Neural progenitor cell (in vitro differentiated cells): ENCODE measurements at regions not wholly inside any gene's neighbourhood (a gene's known extent, or its start where the extent isn't known, plus 50 kb on each side); places are given as distances from the start of the nearest gene placed in this dataset.
"Not testable (repeated sequence)": the region's sequence is repeated elsewhere in the genome, so short reads cannot be mapped to it uniquely, and the experiment has no call there.

Experiments used
- DNase-seq: peaks from one replicate; pipeline ENCODE4 v3.0.0-alpha.2; 2016; ENCODE audit warnings: low spot score
- H2AFZ ChIP-seq: fragments of 200-600 bp; sonication (generic); replicated peaks from 2 replicates; pipeline ENCODE4 v1.6.1; 2016; ENCODE audit warnings: antibody characterized with exemption
- H3F3A ChIP-seq: fragments of 200-600 bp; sonication (generic); 2 replicates; pipeline ENCODE4 v1.6.1; 2016; ENCODE audit warnings: antibody characterized with exemption, low read depth
- H3K27ac ChIP-seq: fragments of 200-600 bp; sonication (generic); 2 replicates; pipeline ENCODE4 v1.5.1; 2016; ENCODE audit warnings: mild to moderate bottlenecking
- H3K27me3 ChIP-seq: fragments of 200-600 bp; sonication (generic); 2 replicates; pipeline ENCODE4 v1.6.1; 2016; ENCODE audit warnings: mild to moderate bottlenecking, moderate library complexity
- H3K36me3 ChIP-seq: fragments of 200-600 bp; sonication (generic); 2 replicates; pipeline ENCODE4 v1.5.1; 2016
- H3K4me1 ChIP-seq: fragments of 200-600 bp; sonication (generic); 2 replicates; pipeline ENCODE4 v1.6.1; 2016; ENCODE audit warnings: mixed run types
- H3K4me2 ChIP-seq: fragments of 200-600 bp; sonication (generic); 2 replicates; pipeline ENCODE4 v1.6.1; 2016
- H3K4me3 ChIP-seq: fragments of 200-600 bp; sonication (generic); 2 replicates; pipeline ENCODE4 v1.5.1; 2016
- H3K79me2 ChIP-seq: fragments of 200-600 bp; sonication (generic); 2 replicates; pipeline ENCODE4 v1.6.1; 2016; ENCODE audit warnings: low read depth
- H3K9ac ChIP-seq: fragments of 200-600 bp; sonication (generic); 2 replicates; pipeline ENCODE4 v1.6.1; 2016
- H3K9me3 ChIP-seq: fragments of 200-600 bp; sonication (generic); 2 replicates; pipeline ENCODE4 v1.5.1; 2016; ENCODE audit warnings: low read depth
- H4K20me1 ChIP-seq: fragments of 200-600 bp; sonication (generic); 2 replicates; pipeline ENCODE4 v1.6.1; 2016; ENCODE audit warnings: low read depth
- H3K27ac Mint-ChIP-seq: 3 replicates; pipeline ENCODE4 v1.8.0; 2021; ENCODE audit warnings: mixed read lengths
- H3K27me3 Mint-ChIP-seq: 2 replicates; pipeline ENCODE4 v1.8.0; 2022; ENCODE audit warnings: low read depth, mild to moderate bottlenecking, inconsistent platforms, moderate library complexity, mixed read lengths; ENCODE audit not compliant: insufficient read depth
- H3K36me3 Mint-ChIP-seq: 3 replicates; pipeline ENCODE4 v1.8.0; 2021; ENCODE audit warnings: mixed read lengths
- H3K4me1 Mint-ChIP-seq: 3 replicates; pipeline ENCODE4 v1.8.0; 2021; ENCODE audit warnings: mixed read lengths
- H3K4me3 Mint-ChIP-seq: 3 replicates; pipeline ENCODE4 v1.8.0; 2021; ENCODE audit warnings: mild to moderate bottlenecking, moderate library complexity, mixed read lengths
- H3K9me3 Mint-ChIP-seq: 3 replicates; pipeline ENCODE4 v1.8.0; 2020; ENCODE audit warnings: mixed read lengths
- EZH2 ChIP-seq: fragments of 200-600 bp; sonication (generic); IDR thresholded peaks from 2 replicates; pipeline ENCODE4 v1.6.1; 2017; ENCODE audit warnings: antibody characterized with exemption, mild to moderate bottlenecking, moderate library complexity
- EZH2phosphoT487 ChIP-seq: fragments of 200-600 bp; sonication (generic); IDR thresholded peaks from 2 replicates; pipeline ENCODE4 v1.6.1; 2017; ENCODE audit warnings: antibody characterized with exemption
- TF ChIP-seq, protein P1 (sequence below): fragments of 200-600 bp; sonication (generic); IDR thresholded peaks from 2 replicates; pipeline ENCODE4 v1.5.1; 2017; ENCODE audit warnings: antibody characterized with exemption, mild to moderate bottlenecking

DNA sequence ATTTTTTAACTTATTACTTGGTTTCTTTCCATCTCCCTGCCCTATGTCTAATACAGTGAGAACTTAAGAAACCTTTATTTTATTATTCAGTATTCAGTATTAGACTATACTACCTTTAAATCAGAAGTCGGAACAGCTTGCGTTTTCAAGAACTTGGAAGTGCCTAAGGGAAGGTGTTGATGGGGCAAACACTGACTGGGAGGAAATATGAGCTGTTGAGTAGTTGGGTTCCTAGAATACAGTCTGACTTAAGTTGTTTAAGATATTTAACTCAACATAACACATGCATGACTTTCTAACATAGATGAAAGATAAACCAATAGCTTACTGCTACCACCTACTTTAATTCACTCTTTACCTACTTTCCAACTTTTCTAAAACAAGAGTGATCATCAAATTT, 1048.1 kb downstream of the ROBO2 start:
- H3K79me2 ChIP-seq: no peaks in the 10 kb centered on the region
- no peak overlapping the region for H3K4me2 ChIP-seq
- H3K27ac Mint-ChIP-seq: no peak overlapping the region
- no peaks in the 10 kb centered on the region for H3K27me3 ChIP-seq
- H3K27ac ChIP-seq: no peak overlapping the region
- H3K9ac ChIP-seq: no peak overlapping the region
- H3K9me3 ChIP-seq: no peaks in the 10 kb centered on the region
- no peak overlapping the region for H3K4me3 Mint-ChIP-seq
- no peaks in the 10 kb centered on the region for H3K36me3 ChIP-seq
- no peaks in the 10 kb centered on the region for H3F3A ChIP-seq
- TF ChIP-seq EZH2 (no peak), EZH2phosphoT487 (no peak)
- TF ChIP-seq, protein P1, sequence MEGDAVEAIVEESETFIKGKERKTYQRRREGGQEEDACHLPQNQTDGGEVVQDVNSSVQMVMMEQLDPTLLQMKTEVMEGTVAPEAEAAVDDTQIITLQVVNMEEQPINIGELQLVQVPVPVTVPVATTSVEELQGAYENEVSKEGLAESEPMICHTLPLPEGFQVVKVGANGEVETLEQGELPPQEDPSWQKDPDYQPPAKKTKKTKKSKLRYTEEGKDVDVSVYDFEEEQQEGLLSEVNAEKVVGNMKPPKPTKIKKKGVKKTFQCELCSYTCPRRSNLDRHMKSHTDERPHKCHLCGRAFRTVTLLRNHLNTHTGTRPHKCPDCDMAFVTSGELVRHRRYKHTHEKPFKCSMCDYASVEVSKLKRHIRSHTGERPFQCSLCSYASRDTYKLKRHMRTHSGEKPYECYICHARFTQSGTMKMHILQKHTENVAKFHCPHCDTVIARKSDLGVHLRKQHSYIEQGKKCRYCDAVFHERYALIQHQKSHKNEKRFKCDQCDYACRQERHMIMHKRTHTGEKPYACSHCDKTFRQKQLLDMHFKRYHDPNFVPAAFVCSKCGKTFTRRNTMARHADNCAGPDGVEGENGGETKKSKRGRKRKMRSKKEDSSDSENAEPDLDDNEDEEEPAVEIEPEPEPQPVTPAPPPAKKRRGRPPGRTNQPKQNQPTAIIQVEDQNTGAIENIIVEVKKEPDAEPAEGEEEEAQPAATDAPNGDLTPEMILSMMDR: no peak
- no peak overlapping the region for H3K4me3 ChIP-seq
- no peaks in the 10 kb centered on the region for H3K27me3 Mint-ChIP-seq
- no peak overlapping the region for H2AFZ ChIP-seq
- peaks cover 10% of the 10 kb centered on the region for H3K9me3 Mint-ChIP-seq
- no peaks in the 10 kb centered on the region for H3K4me1 ChIP-seq
- H3K36me3 Mint-ChIP-seq: peaks cover 4% of the 10 kb centered on the region
- H4K20me1 ChIP-seq: no peaks in the 10 kb centered on the region
- no peak for DNase-seq
- peaks cover 3% of the 10 kb centered on the region for H3K4me1 Mint-ChIP-seq

DNA sequence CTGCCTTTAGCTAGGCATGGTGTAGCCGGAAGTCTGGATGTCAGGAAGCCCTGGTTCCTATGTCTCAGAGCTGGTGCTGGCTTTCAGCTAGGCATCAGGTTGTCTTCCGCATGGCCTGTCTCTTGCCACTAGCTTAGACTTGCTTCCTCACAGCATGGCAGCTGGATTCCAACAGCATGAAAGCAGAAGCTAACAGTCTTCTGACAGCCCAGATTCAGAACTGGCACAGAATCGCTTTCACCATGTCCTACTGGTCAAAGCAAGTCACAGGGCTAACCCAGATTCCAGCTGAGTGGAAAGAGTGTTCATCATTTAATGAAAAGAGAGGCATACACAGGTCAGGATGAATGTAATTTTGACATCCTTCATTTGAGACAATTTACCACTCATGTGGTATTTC, 1050.5 kb downstream of the ROBO2 start:
- Histone ChIP-seq H3K4me2 (no peak overlapping the region), H3K27me3 (no peaks in the 10 kb centered on the region), H3K9me3 (no peaks in the 10 kb centered on the region), H3K4me1 (no peaks in the 10 kb centered on the region), H4K20me1 (no peaks in the 10 kb centered on the region), H2AFZ (peak overlapping the region; percentile 35), H3K27ac (no peak overlapping the region), H3K79me2 (no peaks in the 10 kb centered on the region), H3K36me3 (no peaks in the 10 kb centered on the region), H3F3A (no peaks in the 10 kb centered on the region), H3K9ac (no peak overlapping the region), H3K4me3 (no peak overlapping the region)
- no peaks in the 10 kb centered on the region for H3K27me3 Mint-ChIP-seq
- H3K36me3 Mint-ChIP-seq: peaks cover 3% of the 10 kb centered on the region
- DNase-seq: peak; percentile 20
- TF ChIP-seq, protein P1: no peak
- no peak for TF ChIP-seq EZH2
- TF ChIP-seq EZH2phosphoT487: no peak
- H3K27ac Mint-ChIP-seq: peak overlapping the region; percentile 44
- peaks cover 3% of the 10 kb centered on the region for H3K4me1 Mint-ChIP-seq
- H3K4me3 Mint-ChIP-seq: no peak overlapping the region
- peaks cover 7% of the 10 kb centered on the region for H3K9me3 Mint-ChIP-seq

DNA sequence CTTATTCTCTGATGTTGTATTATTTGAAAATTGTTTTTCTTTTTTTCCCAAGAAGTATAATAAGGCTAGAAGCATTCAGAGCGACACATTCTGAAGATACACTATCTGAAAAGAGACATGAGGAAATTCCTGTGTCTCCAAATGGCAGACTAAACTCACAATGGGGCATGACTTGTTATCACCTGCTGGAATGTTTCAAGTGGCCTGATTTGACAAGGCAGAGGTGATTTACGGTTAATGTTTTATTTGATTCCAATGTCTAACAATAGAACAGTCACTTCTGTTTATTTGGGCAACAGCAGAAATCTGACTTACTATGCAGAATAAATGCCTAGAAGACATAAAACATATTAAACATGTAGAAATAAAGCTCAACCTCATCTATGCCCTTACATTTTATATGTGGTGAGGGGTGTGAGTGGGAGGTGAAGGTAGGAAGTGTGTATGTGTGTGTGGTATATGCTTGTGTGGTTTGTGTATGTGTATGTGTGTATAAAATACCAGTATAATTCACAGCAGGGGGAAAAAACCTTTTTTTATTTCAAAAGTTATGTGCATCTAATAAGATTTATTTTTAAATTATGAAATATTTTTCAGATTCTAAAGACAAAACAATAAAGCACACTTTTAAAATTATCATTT, 1051.7 kb downstream of the ROBO2 start:
- H3K4me1 Mint-ChIP-seq: peaks cover 3% of the 10 kb centered on the region
- Histone ChIP-seq H3F3A (no peaks in the 10 kb centered on the region), H3K4me1 (no peaks in the 10 kb centered on the region), H3K4me2 (no peak overlapping the region), H3K4me3 (no peak overlapping the region), H3K9me3 (no peaks in the 10 kb centered on the region), H3K27me3 (no peaks in the 10 kb centered on the region), H2AFZ (no peak overlapping the region), H3K36me3 (no peaks in the 10 kb centered on the region), H3K27ac (no peak overlapping the region), H3K79me2 (no peaks in the 10 kb centered on the region), H4K20me1 (no peaks in the 10 kb centered on the region), H3K9ac (no peak overlapping the region)
- no peaks in the 10 kb centered on the region for H3K27me3 Mint-ChIP-seq
- DNase-seq: no peak
- H3K4me3 Mint-ChIP-seq: no peak overlapping the region
- H3K36me3 Mint-ChIP-seq: no peaks in the 10 kb centered on the region
- H3K27ac Mint-ChIP-seq: no peak overlapping the region
- H3K9me3 Mint-ChIP-seq: peaks cover 4% of the 10 kb centered on the region
- TF ChIP-seq, protein P1: no peak
- TF ChIP-seq EZH2: no peak
- TF ChIP-seq EZH2phosphoT487: no peak

DNA sequence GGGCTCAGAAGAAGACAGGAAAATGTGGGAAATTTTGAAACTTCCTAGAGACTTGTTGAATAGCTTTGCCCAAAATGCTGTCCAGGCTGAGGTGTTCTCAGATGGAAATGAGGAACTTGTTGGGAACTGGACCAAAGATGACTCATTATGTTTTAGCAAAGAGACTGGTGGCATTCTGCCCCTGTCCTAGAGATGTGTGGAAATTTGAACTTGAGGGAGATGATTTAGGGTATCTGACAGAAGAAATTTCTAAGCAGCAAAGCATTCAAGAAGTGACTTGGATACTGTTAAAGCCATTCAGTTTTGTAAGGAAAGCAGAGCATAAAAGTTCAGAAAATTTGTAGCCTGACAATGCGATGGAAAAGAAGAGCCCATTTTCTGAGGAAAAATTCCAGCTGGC, 1052.7 kb downstream of the ROBO2 start:
- H3K27ac ChIP-seq, H2AFZ ChIP-seq, H3K4me3 ChIP-seq, DNase-seq, H3K9me3 ChIP-seq, H3K9ac ChIP-seq, H3F3A ChIP-seq, H3K36me3 Mint-ChIP-seq, H3K27me3 ChIP-seq, H3K36me3 ChIP-seq, H3K4me2 ChIP-seq, H3K79me2 ChIP-seq, H4K20me1 ChIP-seq, H3K4me3 Mint-ChIP-seq, H3K4me1 Mint-ChIP-seq, H3K27ac Mint-ChIP-seq, H3K4me1 ChIP-seq, H3K27me3 Mint-ChIP-seq, H3K9me3 Mint-ChIP-seq: not testable (repeated sequence)
